MM.1S (cell line): ENCODE measurements at regions not wholly inside any gene's neighbourhood (a gene's known extent, or its start where the extent isn't known, plus 50 kb on each side); places are given as distances from the start of the nearest gene placed in this dataset.
A peak's percentile ranks its signal among the peaks of the same experiment; 100 is the strongest.

ENCODE experiments used
- DNase-seq: peaks from one replicate; pipeline ENCODE4 v3.0.0-alpha.2; 2015
- H2AFZ ChIP-seq: fragments of 300-600 bp; sonication (generic); 2 replicates; pipeline ENCODE4 v1.6.0; 2016; ENCODE audit warnings: antibody characterized with exemption, low read length
- H3F3A ChIP-seq: fragments of 300-600 bp; sonication (generic); 2 replicates; pipeline ENCODE4 v1.6.1; 2016; ENCODE audit warnings: mild to moderate bottlenecking, antibody characterized with exemption, low read length, moderate library complexity, mixed read lengths; ENCODE audit not compliant: insufficient read depth
- H3K27ac ChIP-seq: fragments of 300-600 bp; sonication (generic); 2 replicates; pipeline ENCODE4 v1.5.1; 2016; ENCODE audit warnings: mild to moderate bottlenecking, low read length
- H3K27me3 ChIP-seq: fragments of 300-600 bp; sonication (generic); replicated peaks from 2 replicates; pipeline ENCODE4 v1.6.0; 2016; ENCODE audit warnings: low read length; ENCODE audit not compliant: insufficient read depth
- H3K36me3 ChIP-seq: fragments of 300-600 bp; sonication (generic); replicated peaks from 2 replicates; pipeline ENCODE4 v1.6.1; 2016; ENCODE audit warnings: mild to moderate bottlenecking, low read length, mixed read lengths; ENCODE audit not compliant: insufficient read depth
- H3K4me1 ChIP-seq: fragments of 300-600 bp; sonication (generic); 2 replicates; pipeline ENCODE4 v1.6.1; 2016; ENCODE audit warnings: low read length, mixed read lengths
- H3K4me2 ChIP-seq: fragments of 300-600 bp; sonication (generic); 2 replicates; pipeline ENCODE4 v1.6.0; 2016; ENCODE audit warnings: low read depth, low read length
- H3K4me3 ChIP-seq: fragments of 300-600 bp; sonication (generic); 2 replicates; pipeline ENCODE4 v1.5.1; 2016; ENCODE audit warnings: low read length, mixed read lengths
- H3K79me2 ChIP-seq: fragments of 300-600 bp; sonication (generic); 2 replicates; pipeline ENCODE4 v1.6.1; 2016; ENCODE audit warnings: mixed run types, low read length, mixed read lengths
- H3K9ac ChIP-seq: fragments of 300-600 bp; sonication (generic); 2 replicates; pipeline ENCODE4 v1.6.1; 2016; ENCODE audit warnings: low read length, mixed read lengths
- H3K9me2 ChIP-seq: fragments of 300-600 bp; sonication (generic); replicated peaks from 2 replicates; pipeline ENCODE4 v1.6.1; 2016; ENCODE audit warnings: mild to moderate bottlenecking, low read length, mixed read lengths; ENCODE audit not compliant: insufficient read depth
- H3K9me3 ChIP-seq: fragments of 300-600 bp; sonication (generic); replicated peaks from 2 replicates; pipeline ENCODE4 v1.6.1; 2016; ENCODE audit warnings: mild to moderate bottlenecking, low read length, mixed read lengths; ENCODE audit not compliant: insufficient read depth
- H4K20me1 ChIP-seq: fragments of 300-600 bp; sonication (generic); 2 replicates; pipeline ENCODE4 v1.6.1; 2016; ENCODE audit warnings: mild to moderate bottlenecking, low read length, moderate library complexity, mixed read lengths; ENCODE audit not compliant: insufficient read depth
- CTCF ChIP-seq: fragments of 300-600 bp; sonication (generic); IDR thresholded peaks from 2 replicates; pipeline ENCODE4 v1.5.1; 2016; ENCODE audit warnings: antibody characterized with exemption, low read length, mixed read lengths
- EZH2 ChIP-seq: fragments of 300-600 bp; sonication (generic); optimal IDR thresholded peaks from 2 replicates; pipeline ENCODE3; 2017; ENCODE audit warnings: low read depth, mild to moderate bottlenecking, antibody characterized with exemption, low read length, mixed read lengths
- EZH2phosphoT487 ChIP-seq: fragments of 300-600 bp; sonication (generic); IDR thresholded peaks from 2 replicates; pipeline ENCODE4 v1.6.1; 2018; ENCODE audit warnings: antibody characterized with exemption, low read length

GRCh38 chr7:24372961-24373955, 89.3 kb downstream of the NPY start:
- H3K4me3 ChIP-seq = no peak overlapping the region
- no peaks in the 10 kb centered on the region for H3F3A ChIP-seq

GRCh38 chr7:24378871-24379616, 95.1 kb downstream of the NPY start:
- Histone ChIP-seq H3K4me1 (no peaks in the 10 kb centered on the region), H3K36me3 (no peaks in the 10 kb centered on the region), H3K9me2 (no peaks in the 10 kb centered on the region), H3F3A (no peaks in the 10 kb centered on the region), H3K79me2 (no peaks in the 10 kb centered on the region), H3K4me2 (no peak overlapping the region), H3K27ac (no peak overlapping the region), H2AFZ (no peak overlapping the region), H3K27me3 (no peaks in the 10 kb centered on the region), H3K9ac (no peak overlapping the region), H3K9me3 (no peaks in the 10 kb centered on the region), H3K4me3 (no peak overlapping the region), H4K20me1 (no peaks in the 10 kb centered on the region)
- no peak for TF ChIP-seq EZH2
- no peak for TF ChIP-seq CTCF
- no peak for TF ChIP-seq EZH2phosphoT487
- no peak for DNase-seq

More at GRCh38 chr7:24372961-24373955, 89.3 kb downstream of the NPY start:
- Histone ChIP-seq H3K9me2 (no peaks in the 10 kb centered on the region), H3K27ac (no peak overlapping the region), H3K36me3 (no peaks in the 10 kb centered on the region), H3K27me3 (no peaks in the 10 kb centered on the region), H3K79me2 (no peaks in the 10 kb centered on the region), H2AFZ (no peak overlapping the region), H4K20me1 (no peaks in the 10 kb centered on the region), H3K9ac (no peak overlapping the region), H3K4me2 (no peak overlapping the region), H3K9me3 (no peaks in the 10 kb centered on the region), H3K4me1 (no peaks in the 10 kb centered on the region)
- TF ChIP-seq CTCF (no peak), EZH2 (no peak), EZH2phosphoT487 (no peak)
- DNase-seq = no peak

- Histone ChIP-seq H3F3A (no peaks in the 10 kb centered on the region), H3K27me3 (no peaks in the 10 kb centered on the region), H3K9ac (no peak overlapping the region), H3K9me3 (no peaks in the 10 kb centered on the region), H3K9me2 (no peaks in the 10 kb centered on the region), H3K27ac (no peak overlapping the region), H3K4me3 (no peak overlapping the region), H3K79me2 (no peaks in the 10 kb centered on the region), H3K4me2 (no peak overlapping the region), H3K4me1 (no peaks in the 10 kb centered on the region), H2AFZ (no peak overlapping the region), H3K36me3 (no peaks in the 10 kb centered on the region), H4K20me1 (no peaks in the 10 kb centered on the region)
- DNase-seq = peak; percentile 30
- TF ChIP-seq CTCF = peak; percentile 48
- no peak for TF ChIP-seq EZH2
Measured at GRCh38 chr7:24381894-24382505, 98.0 kb downstream of the NPY start.
